ENCODE measurements at regions not wholly inside any gene's neighbourhood (a gene's known extent, or its start where the extent isn't known, plus 50 kb on each side); places are given as distances from the start of the nearest gene placed in this dataset.

DNA sequence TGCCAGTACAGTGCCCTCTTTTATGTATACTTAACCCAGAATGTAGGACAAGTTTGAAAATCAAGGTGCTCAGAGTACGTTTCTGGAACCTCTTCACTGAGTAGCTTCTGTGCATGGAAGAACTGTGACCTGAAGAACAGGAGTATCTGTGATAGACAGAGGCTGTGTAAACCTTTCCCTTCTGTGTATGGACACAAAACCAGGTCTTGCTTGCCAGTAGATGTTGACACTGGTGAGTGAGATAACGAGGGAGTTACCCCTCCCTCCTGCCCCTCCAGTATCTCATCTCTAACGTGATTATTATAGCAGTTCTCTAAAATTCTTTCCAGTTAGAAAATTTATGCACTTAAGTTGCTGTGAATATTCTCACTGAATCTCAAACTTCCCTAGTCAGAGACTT lies 170.8 kb downstream of the RPL10L start:
- ATAC-seq = no peak

DNA sequence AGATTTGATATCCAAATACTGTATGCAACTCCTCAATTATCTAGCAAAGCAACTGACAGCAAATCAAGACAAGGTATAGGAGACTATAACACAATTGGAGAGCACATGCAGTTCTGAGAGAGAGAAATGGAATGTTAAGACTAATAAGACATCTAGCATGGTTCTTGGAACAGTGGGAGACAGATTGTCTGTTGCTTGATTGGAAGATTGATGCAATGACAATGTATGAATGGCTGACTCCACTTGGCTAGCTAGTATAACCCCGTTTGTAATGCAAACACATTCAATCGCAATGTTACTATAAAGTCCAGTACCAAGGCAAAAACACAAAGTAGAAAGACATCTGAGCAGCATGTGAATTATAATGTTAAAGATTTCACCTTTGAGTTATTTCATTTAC lies 179.3 kb downstream of the RPL10L start:
- no peak for ATAC-seq
- TF ChIP-seq, protein P1, sequence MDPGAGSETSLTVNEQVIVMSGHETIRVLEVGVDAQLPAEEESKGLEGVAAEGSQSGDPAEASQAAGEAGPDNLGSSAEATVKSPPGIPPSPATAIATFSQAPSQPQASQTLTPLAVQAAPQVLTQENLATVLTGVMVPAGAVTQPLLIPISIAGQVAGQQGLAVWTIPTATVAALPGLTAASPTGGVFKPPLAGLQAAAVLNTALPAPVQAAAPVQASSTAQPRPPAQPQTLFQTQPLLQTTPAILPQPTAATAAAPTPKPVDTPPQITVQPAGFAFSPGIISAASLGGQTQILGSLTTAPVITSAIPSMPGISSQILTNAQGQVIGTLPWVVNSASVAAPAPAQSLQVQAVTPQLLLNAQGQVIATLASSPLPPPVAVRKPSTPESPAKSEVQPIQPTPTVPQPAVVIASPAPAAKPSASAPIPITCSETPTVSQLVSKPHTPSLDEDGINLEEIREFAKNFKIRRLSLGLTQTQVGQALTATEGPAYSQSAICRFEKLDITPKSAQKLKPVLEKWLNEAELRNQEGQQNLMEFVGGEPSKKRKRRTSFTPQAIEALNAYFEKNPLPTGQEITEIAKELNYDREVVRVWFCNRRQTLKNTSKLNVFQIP (CRISPR knock-in tag; IDR thresholded peaks at IDR 0.05; ENCODE audit: borderline replicate concordance, low read depth) = no peak
- no peak for TF ChIP-seq ZNF565 (CRISPR knock-in tag; conservative IDR thresholded peaks at IDR 0.05; ENCODE audit: low read depth)
- no peak for TF ChIP-seq CSDC2 (CRISPR knock-in tag; IDR thresholded peaks at IDR 0.05)
- no peak for TF ChIP-seq ZFP3 (CRISPR knock-in tag; IDR thresholded peaks at IDR 0.05)
- no peak for TF ChIP-seq ZFP30 (CRISPR knock-in tag; IDR thresholded peaks at IDR 0.05)
- no peak for TF ChIP-seq BACH2 (CRISPR knock-in tag; IDR thresholded peaks at IDR 0.05; ENCODE audit: borderline replicate concordance)
- no peak for TF ChIP-seq TCF4 (CRISPR knock-in tag; IDR thresholded peaks at IDR 0.05; ENCODE audit: borderline replicate concordance)
- TF ChIP-seq ARNTL (CRISPR knock-in tag; IDR thresholded peaks at IDR 0.05; ENCODE audit: borderline replicate concordance, low read depth) = no peak
- no peak for TF ChIP-seq RARB (CRISPR knock-in tag; IDR thresholded peaks at IDR 0.05)
- TF ChIP-seq, protein P2, sequence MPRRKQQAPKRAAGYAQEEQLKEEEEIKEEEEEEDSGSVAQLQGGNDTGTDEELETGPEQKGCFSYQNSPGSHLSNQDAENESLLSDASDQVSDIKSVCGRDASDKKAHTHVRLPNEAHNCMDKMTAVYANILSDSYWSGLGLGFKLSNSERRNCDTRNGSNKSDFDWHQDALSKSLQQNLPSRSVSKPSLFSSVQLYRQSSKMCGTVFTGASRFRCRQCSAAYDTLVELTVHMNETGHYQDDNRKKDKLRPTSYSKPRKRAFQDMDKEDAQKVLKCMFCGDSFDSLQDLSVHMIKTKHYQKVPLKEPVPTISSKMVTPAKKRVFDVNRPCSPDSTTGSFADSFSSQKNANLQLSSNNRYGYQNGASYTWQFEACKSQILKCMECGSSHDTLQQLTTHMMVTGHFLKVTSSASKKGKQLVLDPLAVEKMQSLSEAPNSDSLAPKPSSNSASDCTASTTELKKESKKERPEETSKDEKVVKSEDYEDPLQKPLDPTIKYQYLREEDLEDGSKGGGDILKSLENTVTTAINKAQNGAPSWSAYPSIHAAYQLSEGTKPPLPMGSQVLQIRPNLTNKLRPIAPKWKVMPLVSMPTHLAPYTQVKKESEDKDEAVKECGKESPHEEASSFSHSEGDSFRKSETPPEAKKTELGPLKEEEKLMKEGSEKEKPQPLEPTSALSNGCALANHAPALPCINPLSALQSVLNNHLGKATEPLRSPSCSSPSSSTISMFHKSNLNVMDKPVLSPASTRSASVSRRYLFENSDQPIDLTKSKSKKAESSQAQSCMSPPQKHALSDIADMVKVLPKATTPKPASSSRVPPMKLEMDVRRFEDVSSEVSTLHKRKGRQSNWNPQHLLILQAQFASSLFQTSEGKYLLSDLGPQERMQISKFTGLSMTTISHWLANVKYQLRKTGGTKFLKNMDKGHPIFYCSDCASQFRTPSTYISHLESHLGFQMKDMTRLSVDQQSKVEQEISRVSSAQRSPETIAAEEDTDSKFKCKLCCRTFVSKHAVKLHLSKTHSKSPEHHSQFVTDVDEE (CRISPR knock-in tag; IDR thresholded peaks at IDR 0.05) = no peak
- TF ChIP-seq GLIS3 (CRISPR knock-in tag; IDR thresholded peaks at IDR 0.05) = no peak
- TF ChIP-seq, protein P3, sequence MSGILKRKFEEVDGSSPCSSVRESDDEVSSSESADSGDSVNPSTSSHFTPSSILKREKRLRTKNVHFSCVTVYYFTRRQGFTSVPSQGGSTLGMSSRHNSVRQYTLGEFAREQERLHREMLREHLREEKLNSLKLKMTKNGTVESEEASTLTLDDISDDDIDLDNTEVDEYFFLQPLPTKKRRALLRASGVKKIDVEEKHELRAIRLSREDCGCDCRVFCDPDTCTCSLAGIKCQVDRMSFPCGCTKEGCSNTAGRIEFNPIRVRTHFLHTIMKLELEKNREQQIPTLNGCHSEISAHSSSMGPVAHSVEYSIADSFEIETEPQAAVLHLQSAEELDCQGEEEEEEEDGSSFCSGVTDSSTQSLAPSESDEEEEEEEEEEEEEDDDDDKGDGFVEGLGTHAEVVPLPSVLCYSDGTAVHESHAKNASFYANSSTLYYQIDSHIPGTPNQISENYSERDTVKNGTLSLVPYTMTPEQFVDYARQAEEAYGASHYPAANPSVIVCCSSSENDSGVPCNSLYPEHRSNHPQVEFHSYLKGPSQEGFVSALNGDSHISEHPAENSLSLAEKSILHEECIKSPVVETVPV (CRISPR knock-in tag; IDR thresholded peaks at IDR 0.05) = no peak
- TF ChIP-seq TOX (CRISPR knock-in tag; IDR thresholded peaks at IDR 0.05; ENCODE audit: borderline replicate concordance) = no peak
- TF ChIP-seq SNAI2 (CRISPR knock-in tag; IDR thresholded peaks at IDR 0.05) = no peak
- TF ChIP-seq ZC3H10 (CRISPR knock-in tag; IDR thresholded peaks at IDR 0.05) = no peak
- TF ChIP-seq, protein P4, sequence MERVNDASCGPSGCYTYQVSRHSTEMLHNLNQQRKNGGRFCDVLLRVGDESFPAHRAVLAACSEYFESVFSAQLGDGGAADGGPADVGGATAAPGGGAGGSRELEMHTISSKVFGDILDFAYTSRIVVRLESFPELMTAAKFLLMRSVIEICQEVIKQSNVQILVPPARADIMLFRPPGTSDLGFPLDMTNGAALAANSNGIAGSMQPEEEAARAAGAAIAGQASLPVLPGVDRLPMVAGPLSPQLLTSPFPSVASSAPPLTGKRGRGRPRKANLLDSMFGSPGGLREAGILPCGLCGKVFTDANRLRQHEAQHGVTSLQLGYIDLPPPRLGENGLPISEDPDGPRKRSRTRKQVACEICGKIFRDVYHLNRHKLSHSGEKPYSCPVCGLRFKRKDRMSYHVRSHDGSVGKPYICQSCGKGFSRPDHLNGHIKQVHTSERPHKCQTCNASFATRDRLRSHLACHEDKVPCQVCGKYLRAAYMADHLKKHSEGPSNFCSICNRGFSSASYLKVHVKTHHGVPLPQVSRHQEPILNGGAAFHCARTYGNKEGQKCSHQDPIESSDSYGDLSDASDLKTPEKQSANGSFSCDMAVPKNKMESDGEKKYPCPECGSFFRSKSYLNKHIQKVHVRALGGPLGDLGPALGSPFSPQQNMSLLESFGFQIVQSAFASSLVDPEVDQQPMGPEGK (CRISPR knock-in tag; IDR thresholded peaks at IDR 0.05; ENCODE audit: borderline replicate concordance) = no peak
- TF ChIP-seq ESRRG (CRISPR knock-in tag; IDR thresholded peaks at IDR 0.05) = no peak
- TF ChIP-seq OSR1 (CRISPR knock-in tag; IDR thresholded peaks at IDR 0.05) = no peak
- no peak for TF ChIP-seq ZNF8 (CRISPR knock-in tag; IDR thresholded peaks at IDR 0.05)

More for the DNA sequence above, 170.8 kb downstream of the RPL10L start:
- no peak for TF ChIP-seq ISL1 (CRISPR knock-in tag; IDR thresholded peaks at IDR 0.05)
- no peak for TF ChIP-seq ZNF8 (CRISPR knock-in tag; IDR thresholded peaks at IDR 0.05)
- no peak for TF ChIP-seq CSDC2 (CRISPR knock-in tag; IDR thresholded peaks at IDR 0.05)
- TF ChIP-seq, protein P5, sequence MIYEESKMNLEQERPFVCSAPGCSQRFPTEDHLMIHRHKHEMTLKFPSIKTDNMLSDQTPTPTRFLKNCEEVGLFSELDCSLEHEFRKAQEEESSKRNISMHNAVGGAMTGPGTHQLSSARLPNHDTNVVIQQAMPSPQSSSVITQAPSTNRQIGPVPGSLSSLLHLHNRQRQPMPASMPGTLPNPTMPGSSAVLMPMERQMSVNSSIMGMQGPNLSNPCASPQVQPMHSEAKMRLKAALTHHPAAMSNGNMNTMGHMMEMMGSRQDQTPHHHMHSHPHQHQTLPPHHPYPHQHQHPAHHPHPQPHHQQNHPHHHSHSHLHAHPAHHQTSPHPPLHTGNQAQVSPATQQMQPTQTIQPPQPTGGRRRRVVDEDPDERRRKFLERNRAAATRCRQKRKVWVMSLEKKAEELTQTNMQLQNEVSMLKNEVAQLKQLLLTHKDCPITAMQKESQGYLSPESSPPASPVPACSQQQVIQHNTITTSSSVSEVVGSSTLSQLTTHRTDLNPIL (CRISPR knock-in tag; IDR thresholded peaks at IDR 0.05; ENCODE audit: low read depth) = no peak

DNA sequence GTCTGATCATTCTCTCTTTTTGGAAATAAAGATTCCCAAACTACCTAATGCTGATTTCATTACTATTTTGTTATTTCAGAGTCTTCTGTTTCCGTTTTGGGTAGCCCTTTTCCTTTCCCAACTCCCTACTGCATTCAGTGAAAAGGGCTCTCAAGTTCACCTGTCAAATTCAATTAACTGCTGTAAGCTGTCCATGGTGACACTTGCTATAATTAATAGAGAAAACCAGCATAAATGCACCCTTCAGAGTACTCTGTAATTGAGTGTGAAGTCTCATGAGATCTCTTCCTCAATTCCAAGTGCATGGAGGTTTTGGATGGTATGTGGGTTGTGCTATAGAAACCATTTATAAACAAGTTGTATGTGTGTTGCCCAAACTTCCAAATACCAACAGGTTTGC lies 187.2 kb downstream of the RPL10L start:
- no peak for ATAC-seq
- TF ChIP-seq, protein P3 (CRISPR knock-in tag; IDR thresholded peaks at IDR 0.05) = no peak
- TF ChIP-seq, protein P2 (CRISPR knock-in tag; IDR thresholded peaks at IDR 0.05) = no peak
- TF ChIP-seq TCF4 (CRISPR knock-in tag; IDR thresholded peaks at IDR 0.05; ENCODE audit: borderline replicate concordance) (no peak), CSDC2 (CRISPR knock-in tag; IDR thresholded peaks at IDR 0.05) (no peak)
- TF ChIP-seq, protein P4 (CRISPR knock-in tag; IDR thresholded peaks at IDR 0.05; ENCODE audit: borderline replicate concordance) = no peak

Data from SK-N-SH treated with all-trans-retinoic acid at 6 μM for 48 hours (cell line).